Adrenal gland (tissue), 5 donors: ENCODE measurements at regions not wholly inside any gene's neighbourhood (a gene's known extent, or its start where the extent isn't known, plus 50 kb on each side); places are given as distances from the start of the nearest gene placed in this dataset.

ENCODE experiments used
- POLR2A ChIP-seq, 2 donors: fragments of 450-650 bp; IDR thresholded peaks; one replicate each; pipeline ENCODE4 v1.6.1; 2017; ENCODE audit warnings: antibody characterized with exemption in 2 of 2, mild to moderate bottlenecking in 2 of 2, moderate library complexity in 1 of 2
- TF ChIP-seq, protein P1 (sequence below), 6 experiments: fragments of 450-650 bp in 4 of 6; fragments of 200-600 bp in 2 of 6; sonication (generic) in 1 of 6; IDR thresholded peaks; 1 replicate in 5 of 6; 2 replicates in 1 of 6; pipeline versions ENCODE4 v1.5.1 to v1.8.0; 2016 to 2021; ENCODE audit warnings: antibody characterized with exemption in 6 of 6, mild to moderate bottlenecking in 2 of 6, moderate library complexity in 1 of 6
- donor health status: DM: no; HTN: no; CAD: no.

DNA sequence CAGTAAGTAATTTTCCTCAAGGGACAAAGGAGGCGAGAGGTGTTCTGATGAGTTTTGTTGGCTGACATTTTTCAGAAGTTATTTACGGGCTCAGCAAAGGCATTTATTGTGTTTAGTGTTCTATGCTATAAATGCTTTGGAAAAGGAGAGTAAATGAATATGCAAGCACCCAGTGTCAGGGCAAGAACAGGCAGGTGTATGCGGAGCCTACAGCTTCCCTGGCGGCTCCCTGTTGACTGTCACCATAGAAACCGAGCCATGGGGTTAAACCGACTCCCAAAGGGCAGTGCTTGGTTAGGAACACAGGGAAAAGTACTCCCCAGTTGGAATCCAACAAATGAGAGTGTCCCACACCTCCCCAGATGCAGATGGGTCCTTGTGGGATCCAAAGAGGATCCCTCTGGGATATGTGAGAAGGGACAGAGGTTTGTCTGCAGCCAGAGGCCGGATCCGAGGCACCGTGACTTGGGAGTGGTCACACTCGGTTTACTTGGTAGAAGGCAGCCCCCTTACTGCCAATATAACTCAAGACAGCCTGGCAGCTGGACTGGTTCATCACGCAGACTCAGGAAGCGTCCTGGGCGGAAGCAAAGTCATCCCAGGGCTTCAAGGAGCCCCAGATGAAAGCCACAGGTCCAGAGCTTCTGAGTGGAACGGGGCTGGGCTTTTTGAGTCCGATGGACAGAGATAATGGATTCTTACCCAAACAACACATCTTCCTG, 329.7 kb downstream of the CTTN start:
- TF ChIP-seq, protein P1, sequence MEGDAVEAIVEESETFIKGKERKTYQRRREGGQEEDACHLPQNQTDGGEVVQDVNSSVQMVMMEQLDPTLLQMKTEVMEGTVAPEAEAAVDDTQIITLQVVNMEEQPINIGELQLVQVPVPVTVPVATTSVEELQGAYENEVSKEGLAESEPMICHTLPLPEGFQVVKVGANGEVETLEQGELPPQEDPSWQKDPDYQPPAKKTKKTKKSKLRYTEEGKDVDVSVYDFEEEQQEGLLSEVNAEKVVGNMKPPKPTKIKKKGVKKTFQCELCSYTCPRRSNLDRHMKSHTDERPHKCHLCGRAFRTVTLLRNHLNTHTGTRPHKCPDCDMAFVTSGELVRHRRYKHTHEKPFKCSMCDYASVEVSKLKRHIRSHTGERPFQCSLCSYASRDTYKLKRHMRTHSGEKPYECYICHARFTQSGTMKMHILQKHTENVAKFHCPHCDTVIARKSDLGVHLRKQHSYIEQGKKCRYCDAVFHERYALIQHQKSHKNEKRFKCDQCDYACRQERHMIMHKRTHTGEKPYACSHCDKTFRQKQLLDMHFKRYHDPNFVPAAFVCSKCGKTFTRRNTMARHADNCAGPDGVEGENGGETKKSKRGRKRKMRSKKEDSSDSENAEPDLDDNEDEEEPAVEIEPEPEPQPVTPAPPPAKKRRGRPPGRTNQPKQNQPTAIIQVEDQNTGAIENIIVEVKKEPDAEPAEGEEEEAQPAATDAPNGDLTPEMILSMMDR (IDR thresholded peaks at IDR 0.05) = no peak
- no peak for TF ChIP-seq POLR2A (IDR thresholded peaks at IDR 0.05)
